ENCODE measurements at regions not wholly inside any gene's neighbourhood (a gene's known extent, or its start where the extent isn't known, plus 50 kb on each side); places are given as distances from the start of the nearest gene placed in this dataset.
"Not testable (repeated sequence)": the region's sequence is repeated elsewhere in the genome, so short reads cannot be mapped to it uniquely, and the experiment has no call there.

- peak; percentile 19 for DNase-seq (ENCODE audit: low spot score)
Measured at GRCh38 chr4:151459375-151459774, 50.4 kb downstream of the FHIP1A start.

- no peak for DNase-seq (ENCODE audit: low spot score)
Measured at GRCh38 chr4:151460434-151460833, 51.5 kb downstream of the FHIP1A start.

GRCh38 chr4:151462554-151462953 lies 53.6 kb downstream of the FHIP1A start:
- DNase-seq (ENCODE audit: low spot score), result no peak

- no peak for DNase-seq (ENCODE audit: low spot score)
Measured at GRCh38 chr4:151468715-151469696, 60.0 kb downstream of the FHIP1A start.

GRCh38 chr4:151469970-151470369 lies 61.0 kb downstream of the FHIP1A start:
- no peak for DNase-seq (ENCODE audit: low spot score)

- no peak for DNase-seq (ENCODE audit: low spot score)
Measured at GRCh38 chr4:151471728-151472127, 62.8 kb downstream of the FHIP1A start.

GRCh38 chr4:151472297-151472696 lies 63.3 kb downstream of the FHIP1A start:
- no peak for DNase-seq (ENCODE audit: low spot score)

GRCh38 chr4:151472711-151473110 lies 63.7 kb downstream of the FHIP1A start:
- no peak for DNase-seq (ENCODE audit: low spot score)

GRCh38 chr4:151473521-151474097 lies 64.6 kb downstream of the FHIP1A start:
- DNase-seq (ENCODE audit: low spot score), result no peak

- DNase-seq (ENCODE audit: low spot score), result no peak
Measured at GRCh38 chr4:151475035-151475714, 66.2 kb downstream of the FHIP1A start.

- no peak for DNase-seq (ENCODE audit: low spot score)
Measured at GRCh38 chr4:151481813-151482212, 72.8 kb downstream of the FHIP1A start.

GRCh38 chr4:151484396-151485102 lies 75.6 kb downstream of the FHIP1A start:
- DNase-seq (ENCODE audit: low spot score), result peak; percentile 71

- peak; percentile 19 for DNase-seq (ENCODE audit: low spot score)
Measured at GRCh38 chr4:151485541-151486131, 76.7 kb downstream of the FHIP1A start.

GRCh38 chr4:151486168-151486567 lies 77.2 kb downstream of the FHIP1A start:
- DNase-seq (ENCODE audit: low spot score), result no peak

GRCh38 chr4:151488968-151489367 lies 80.0 kb downstream of the FHIP1A start:
- no peak for DNase-seq (ENCODE audit: low spot score)

- DNase-seq (ENCODE audit: low spot score), result no peak
Measured at GRCh38 chr4:151489462-151490203, 80.7 kb downstream of the FHIP1A start.

GRCh38 chr4:151495612-151496011 lies 86.6 kb downstream of the FHIP1A start:
- DNase-seq (ENCODE audit: low spot score), result not testable (repeated sequence)

GRCh38 chr4:151511548-151511947 lies 102.6 kb downstream of the FHIP1A start:
- peak; percentile 12 for DNase-seq (ENCODE audit: low spot score)

- no peak for DNase-seq (ENCODE audit: low spot score)
Measured at GRCh38 chr4:151517896-151518295, 108.9 kb downstream of the FHIP1A start.

- no peak for DNase-seq (ENCODE audit: low spot score)
Measured at GRCh38 chr4:151518359-151518758, 109.4 kb downstream of the FHIP1A start.

Data from HT-29 (cell line).